ENCODE measurements at regions not wholly inside any gene's neighbourhood (a gene's known extent, or its start where the extent isn't known, plus 50 kb on each side); places are given as distances from the start of the nearest gene placed in this dataset.
"Not testable (repeated sequence)": the region's sequence is repeated elsewhere in the genome, so short reads cannot be mapped to it uniquely, and the experiment has no call there.

- no peak overlapping the region for H3K4me3 ChIP-seq (ENCODE audit: low read depth, low read length)
- DNase-seq (ENCODE audit: low read depth) = no peak
These were observed 399.3 kb downstream of the TBC1D32 start for GRCh38 chr6:120935016-120935415.

- not testable (repeated sequence) for DNase-seq (ENCODE audit: low read depth); H3K4me3 ChIP-seq (ENCODE audit: low read depth, low read length)
These were observed 402.6 kb downstream of the TBC1D32 start for GRCh38 chr6:120931520-120932180.

GRCh38 chr6:120930500-120930899 is 403.8 kb downstream of the TBC1D32 start:
- H3K4me3 ChIP-seq (ENCODE audit: low read depth, low read length); DNase-seq (ENCODE audit: low read depth): not testable (repeated sequence)

- no peak overlapping the region for H3K4me3 ChIP-seq (ENCODE audit: low read depth, low read length)
- DNase-seq (ENCODE audit: low read depth) = no peak
These were observed 410.1 kb downstream of the TBC1D32 start for GRCh38 chr6:120924214-120924613.

GRCh38 chr6:120918137-120918536 is 416.1 kb downstream of the TBC1D32 start:
- DNase-seq (ENCODE audit: low read depth) = no peak
- H3K4me3 ChIP-seq (ENCODE audit: low read depth, low read length) = no peak overlapping the region

- H3K4me3 ChIP-seq (ENCODE audit: low read depth, low read length) = no peak overlapping the region
- no peak for DNase-seq (ENCODE audit: low read depth)
These were observed 417.4 kb downstream of the TBC1D32 start for GRCh38 chr6:120916844-120917243.

GRCh38 chr6:120913486-120913885 is 420.8 kb downstream of the TBC1D32 start:
- H3K4me3 ChIP-seq (ENCODE audit: low read depth, low read length) = no peak overlapping the region
- no peak for DNase-seq (ENCODE audit: low read depth)

- no peak for DNase-seq (ENCODE audit: low read depth)
These were observed 425.5 kb downstream of the TBC1D32 start for GRCh38 chr6:120908767-120909166.

GRCh38 chr6:120903836-120904235 is 430.4 kb downstream of the TBC1D32 start:
- H3K4me3 ChIP-seq (ENCODE audit: low read depth, low read length) = no peak overlapping the region
- no peak for DNase-seq (ENCODE audit: low read depth)

More at GRCh38 chr6:120908767-120909166, 425.5 kb downstream of the TBC1D32 start:
- no peak overlapping the region for H3K4me3 ChIP-seq (ENCODE audit: low read depth, low read length)

- no peak overlapping the region for H3K4me3 ChIP-seq (ENCODE audit: low read depth, low read length)
- DNase-seq (ENCODE audit: low read depth) = no peak
These were observed 434.3 kb downstream of the TBC1D32 start for GRCh38 chr6:120899932-120900331.

- no peak overlapping the region for H3K4me3 ChIP-seq (ENCODE audit: low read depth, low read length)
- no peak for DNase-seq (ENCODE audit: low read depth)
These were observed 440.2 kb downstream of the TBC1D32 start for GRCh38 chr6:120894077-120894476.

- no peak for DNase-seq (ENCODE audit: low read depth)
- H3K4me3 ChIP-seq (ENCODE audit: low read depth, low read length) = no peak overlapping the region
These were observed 457.3 kb downstream of the TBC1D32 start for GRCh38 chr6:120876931-120877330.

GRCh38 chr6:120876424-120876823 is 457.9 kb downstream of the TBC1D32 start:
- no peak overlapping the region for H3K4me3 ChIP-seq (ENCODE audit: low read depth, low read length)
- no peak for DNase-seq (ENCODE audit: low read depth)

GRCh38 chr6:120875900-120876299 is 458.4 kb downstream of the TBC1D32 start:
- no peak overlapping the region for H3K4me3 ChIP-seq (ENCODE audit: low read depth, low read length)
- DNase-seq (ENCODE audit: low read depth) = no peak

- no peak for DNase-seq (ENCODE audit: low read depth)
- H3K4me3 ChIP-seq (ENCODE audit: low read depth, low read length) = no peak overlapping the region
These were observed 459.9 kb downstream of the TBC1D32 start for GRCh38 chr6:120874422-120874821.

GRCh38 chr6:120873125-120873865 is 461.0 kb downstream of the TBC1D32 start:
- DNase-seq (ENCODE audit: low read depth) = no peak
- H3K4me3 ChIP-seq (ENCODE audit: low read depth, low read length) = no peak overlapping the region

GRCh38 chr6:120872262-120872578 is 462.1 kb downstream of the TBC1D32 start:
- DNase-seq (ENCODE audit: low read depth) = no peak
- H3K4me3 ChIP-seq (ENCODE audit: low read depth, low read length) = no peak overlapping the region

GRCh38 chr6:120871416-120872261 is 462.6 kb downstream of the TBC1D32 start:
- no peak overlapping the region for H3K4me3 ChIP-seq (ENCODE audit: low read depth, low read length)
- DNase-seq (ENCODE audit: low read depth) = no peak

GRCh38 chr6:120869397-120869796 is 464.9 kb downstream of the TBC1D32 start:
- DNase-seq (ENCODE audit: low read depth) = no peak
- no peak overlapping the region for H3K4me3 ChIP-seq (ENCODE audit: low read depth, low read length)

GRCh38 chr6:120857422-120857821 is 476.9 kb downstream of the TBC1D32 start:
- no peak for DNase-seq (ENCODE audit: low read depth)
- no peak overlapping the region for H3K4me3 ChIP-seq (ENCODE audit: low read depth, low read length)
